ENCODE measurements at regions not wholly inside any gene's neighbourhood (a gene's known extent, or its start where the extent isn't known, plus 50 kb on each side); places are given as distances from the start of the nearest gene placed in this dataset.
"Not testable (repeated sequence)": the region's sequence is repeated elsewhere in the genome, so short reads cannot be mapped to it uniquely, and the experiment has no call there.

DNA sequence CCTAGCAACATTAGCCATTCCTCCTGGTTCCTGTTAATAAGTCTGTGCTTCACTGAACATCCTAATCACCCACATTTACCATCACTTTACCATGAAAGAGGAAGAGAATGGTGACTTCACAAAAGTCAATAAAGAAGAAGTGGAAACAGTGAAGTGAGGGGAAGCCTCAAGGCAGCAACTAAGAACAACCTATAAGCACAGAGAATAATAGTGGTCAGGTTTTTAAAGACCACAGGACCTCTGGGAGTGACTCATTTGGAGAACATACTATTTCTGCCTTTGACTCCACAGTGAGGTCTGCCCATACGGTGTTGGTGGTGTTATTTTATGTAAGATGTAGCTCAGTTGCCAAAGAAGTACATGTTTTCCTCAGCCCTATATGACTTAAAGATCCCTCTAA, 86.0 kb upstream of the TET2 start:
- no peak for DNase-seq

DNA sequence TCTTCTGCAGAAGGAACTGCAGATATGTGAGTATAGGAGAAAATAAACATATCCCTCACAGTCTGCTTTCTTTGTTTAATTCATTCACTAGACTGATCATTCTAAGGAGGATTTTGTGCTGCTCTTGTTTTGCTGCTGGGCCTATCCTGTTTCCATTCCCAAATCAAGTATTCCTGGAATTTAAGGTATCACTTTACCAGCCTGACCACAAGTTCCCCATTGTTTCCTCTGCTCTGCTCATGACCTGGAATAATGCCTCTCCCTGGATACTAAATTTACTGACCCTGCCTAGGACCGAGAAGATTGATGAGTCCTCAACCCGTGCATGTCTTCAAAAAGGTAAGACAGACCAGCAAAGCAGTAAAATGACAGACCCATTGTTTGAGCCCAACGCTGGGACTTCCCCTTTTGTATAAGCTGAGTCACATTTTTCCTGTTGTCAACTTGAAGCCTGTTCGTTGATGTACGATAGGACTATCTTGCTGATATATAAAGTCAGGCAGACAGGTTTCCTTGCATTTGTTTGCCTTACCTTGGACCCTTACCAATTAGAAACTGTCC, 85.5 kb upstream of the TET2 start:
- no peak for DNase-seq

DNA sequence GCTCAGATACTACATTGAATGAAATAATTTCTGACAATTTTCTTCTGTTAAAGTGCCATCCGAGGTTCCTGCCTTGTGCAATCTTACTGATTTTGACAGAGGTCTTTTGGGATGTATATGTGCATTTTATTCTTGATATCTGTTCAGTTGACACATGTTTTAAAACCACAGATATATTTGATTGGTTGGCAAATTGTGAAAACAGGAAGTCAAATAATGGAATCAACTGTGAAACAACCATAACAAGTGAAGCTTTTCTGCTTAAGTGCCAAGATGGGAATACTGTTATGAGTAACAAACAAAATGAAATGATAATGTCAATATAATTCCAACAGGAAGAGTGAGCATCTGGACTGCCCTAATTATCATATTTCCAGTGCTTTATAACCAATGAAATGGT, 84.9 kb upstream of the TET2 start:
- no peak for DNase-seq

DNA sequence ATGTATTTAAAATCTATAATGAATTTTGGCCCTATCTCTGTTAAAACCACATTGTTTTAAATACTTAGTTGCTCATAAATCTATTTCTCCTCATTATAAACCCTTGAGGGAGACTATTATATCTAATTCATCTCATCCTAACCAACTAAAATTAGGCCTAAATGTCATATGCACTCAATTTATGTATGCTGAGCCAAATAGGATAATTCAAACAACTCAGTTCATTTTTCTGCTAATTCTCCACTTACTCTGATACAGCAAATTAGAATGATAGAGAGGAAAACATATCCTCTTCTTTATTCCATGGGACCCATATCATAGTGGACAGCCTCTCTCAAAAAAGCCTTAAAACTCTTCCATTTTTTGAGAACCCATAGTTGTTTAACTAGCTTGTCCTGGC, 80.3 kb upstream of the TET2 start:
- no peak for DNase-seq

DNA sequence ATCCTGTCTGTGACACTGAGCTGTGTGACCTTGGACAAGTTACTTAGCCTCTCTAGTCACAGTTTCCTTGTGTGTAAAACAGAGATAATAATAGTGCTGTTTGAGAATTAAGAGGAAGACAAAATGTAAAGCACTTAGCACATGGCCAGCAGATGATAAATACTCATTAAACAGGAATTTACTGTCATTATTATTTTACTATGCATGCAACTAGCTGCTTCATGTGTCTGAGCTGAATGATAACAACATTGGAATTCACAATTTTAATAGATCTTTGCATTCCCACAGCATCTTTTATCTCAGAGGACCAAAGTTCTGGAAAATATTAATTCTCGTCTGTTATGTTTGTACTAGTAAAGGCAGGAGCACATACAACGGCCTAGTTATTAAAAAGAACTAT, 79.2 kb upstream of the TET2 start:
- no peak for DNase-seq

DNA sequence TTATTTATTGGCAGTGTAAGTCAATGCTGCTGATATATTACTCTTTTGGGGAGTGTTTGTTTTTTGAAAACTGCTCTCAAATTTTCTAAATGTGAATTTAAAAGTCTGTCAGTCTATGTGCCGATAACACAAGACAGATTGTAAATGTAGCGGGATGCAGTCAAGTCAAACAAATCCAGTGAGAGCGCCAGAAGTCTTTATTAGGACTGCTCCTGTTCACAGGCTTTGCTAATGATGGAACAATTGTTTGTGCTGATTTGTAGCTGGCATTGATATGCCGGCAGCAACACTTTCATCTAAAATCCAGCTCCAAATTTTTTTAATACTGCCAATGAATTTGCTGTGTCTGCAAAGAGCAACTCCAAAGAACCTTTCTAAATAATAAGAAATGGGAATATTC, 78.7 kb upstream of the TET2 start:
- DNase-seq = no peak

DNA sequence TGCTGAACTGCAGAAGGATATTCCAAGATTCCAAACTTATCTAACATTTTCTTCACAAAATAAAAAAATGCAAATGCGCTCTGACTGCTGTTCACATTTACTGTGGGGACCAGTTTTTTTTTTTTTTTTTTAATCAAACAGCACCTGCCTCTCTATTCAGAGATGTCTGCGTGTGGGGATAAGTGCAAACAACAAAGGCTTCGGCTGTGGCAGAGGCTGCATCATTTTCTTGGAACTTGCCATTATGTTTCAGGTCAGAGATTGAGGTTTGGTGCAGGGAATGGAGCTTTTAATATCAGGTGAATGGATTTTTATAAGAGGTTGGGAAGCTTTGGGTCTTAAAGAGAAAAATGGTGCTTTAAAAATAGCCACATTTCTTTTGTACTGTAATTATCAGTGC, 78.2 kb upstream of the TET2 start:
- no peak for DNase-seq

DNA sequence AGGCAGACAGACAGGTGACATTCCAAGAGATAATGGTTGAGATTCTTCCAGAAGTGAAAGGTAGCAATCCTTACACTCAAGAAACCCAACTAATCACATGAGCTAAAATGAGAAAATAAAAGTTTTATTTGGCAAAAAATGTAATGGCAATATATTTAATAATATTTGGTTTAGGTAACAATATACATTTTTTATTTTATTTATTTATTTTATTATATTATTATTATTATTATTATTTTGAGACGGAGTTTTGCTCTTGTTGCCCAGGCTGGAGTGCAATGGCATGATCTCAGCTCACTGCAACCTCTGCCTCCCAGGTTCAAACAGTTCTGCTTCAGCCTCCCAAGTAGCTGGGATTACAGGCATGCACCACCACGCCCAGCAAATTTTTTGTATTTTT, 74.6 kb upstream of the TET2 start:
- not testable (repeated sequence) for DNase-seq

DNA sequence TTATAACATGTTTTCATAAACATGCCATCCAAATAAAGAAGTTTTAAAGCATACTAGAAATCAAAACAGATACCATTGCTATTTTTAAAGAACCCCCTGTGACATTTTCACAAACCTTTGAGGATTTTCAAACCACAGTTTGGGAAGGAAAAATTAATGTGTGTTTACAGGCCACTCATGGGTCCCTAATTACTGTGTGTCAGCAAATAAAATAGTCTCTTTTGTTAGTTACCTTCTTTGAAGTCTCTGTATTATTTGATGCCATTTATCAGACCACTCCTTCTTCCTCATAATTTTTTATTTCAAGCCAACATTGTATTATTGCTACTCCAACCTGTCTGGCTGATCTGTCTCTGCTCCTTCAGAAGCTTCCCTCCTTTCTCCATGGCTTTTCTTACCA, 72.6 kb upstream of the TET2 start:
- DNase-seq = no peak

DNA sequence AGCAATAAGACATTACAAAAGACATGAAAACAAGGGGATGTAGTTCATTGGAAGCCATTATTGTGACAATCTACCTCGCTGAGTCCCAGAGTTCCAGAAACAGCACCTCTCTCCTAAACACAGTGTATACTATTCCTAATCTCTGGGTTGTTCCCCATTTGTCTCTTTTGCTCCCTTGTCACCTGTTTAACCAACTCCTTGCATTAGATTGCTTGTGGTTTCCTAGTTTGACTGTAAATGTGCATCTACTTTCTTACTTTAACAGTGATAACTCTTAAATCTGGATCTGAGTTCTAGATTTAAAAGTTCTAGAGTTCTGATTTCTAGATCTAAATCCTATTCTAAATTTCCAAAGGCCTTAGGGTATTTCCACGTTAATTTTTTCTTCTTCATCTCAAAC, 71.6 kb upstream of the TET2 start:
- DNase-seq = no peak

DNA sequence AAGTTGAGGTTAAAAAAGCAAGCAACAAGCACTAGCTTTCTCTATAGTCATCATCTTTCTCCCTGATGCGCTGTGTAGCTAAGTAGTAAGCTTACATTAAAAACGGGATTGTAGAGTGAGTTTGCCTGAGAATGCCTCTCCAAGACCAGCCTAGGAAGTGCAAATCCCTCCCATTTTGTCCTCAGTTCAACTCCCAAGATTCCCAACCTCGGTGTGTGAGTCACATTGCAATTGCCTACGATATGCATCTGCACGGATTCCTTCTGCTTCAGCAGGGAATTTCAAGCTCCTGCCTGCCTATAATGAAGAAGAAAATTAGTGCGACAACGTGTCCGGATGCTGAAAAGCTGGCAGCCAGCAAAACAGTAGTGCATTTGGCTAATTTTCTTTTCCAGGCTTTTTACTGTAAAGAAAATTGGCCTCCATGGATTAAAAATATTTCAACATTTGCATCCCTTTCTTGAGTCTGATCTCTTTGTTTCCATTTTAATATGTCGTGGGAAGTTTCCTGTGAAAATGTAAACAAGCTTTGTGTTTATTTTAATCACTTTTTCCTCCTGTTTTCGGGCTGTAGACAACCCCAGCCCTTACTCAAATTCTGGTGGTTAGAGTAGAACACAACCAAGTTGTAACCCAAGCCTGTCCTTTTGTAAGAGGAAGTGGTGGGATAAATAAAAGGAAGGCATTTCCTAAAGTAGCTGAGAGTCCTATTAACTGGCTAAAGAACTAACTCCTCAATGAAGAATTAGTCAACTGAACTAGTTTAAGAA, 58.4 kb upstream of the TET2 start:
- no peak for DNase-seq

DNA sequence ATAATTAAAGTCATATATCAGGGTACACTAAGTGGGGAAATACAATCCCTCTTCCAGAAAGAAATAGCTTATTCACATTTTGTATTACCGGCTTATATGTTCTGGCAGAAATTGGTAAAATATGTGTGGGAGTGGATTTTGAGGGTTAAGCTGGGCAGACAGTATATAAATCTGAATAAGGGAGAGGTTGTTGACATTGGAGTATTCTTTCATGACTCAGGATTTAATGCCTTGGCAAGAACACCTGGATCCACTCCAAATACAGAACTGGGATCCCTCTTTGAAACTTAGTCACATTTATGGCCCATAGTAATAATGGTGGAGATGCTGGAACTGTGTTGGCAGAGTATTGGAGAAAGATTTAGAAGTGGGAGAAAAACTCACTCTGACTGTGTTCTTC, 54.3 kb upstream of the TET2 start:
- DNase-seq = no peak

DNA sequence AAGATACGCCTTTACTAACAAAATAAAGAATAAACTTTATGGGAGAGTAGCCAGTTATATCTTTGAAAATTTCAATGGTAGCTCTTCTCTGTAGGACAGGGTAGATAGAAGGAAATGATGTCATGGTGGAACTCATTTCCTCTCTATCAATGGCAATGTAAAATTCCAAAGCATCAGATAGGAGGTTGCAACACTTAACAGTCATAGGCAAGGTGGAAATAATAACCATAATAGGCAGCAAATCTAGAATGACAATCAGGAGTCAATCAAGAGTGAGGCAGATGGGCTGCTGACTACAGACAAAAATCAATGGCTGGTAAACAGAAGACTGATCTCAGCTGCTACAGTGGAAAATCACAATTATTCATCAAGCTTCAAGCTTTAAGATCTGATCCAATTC, 53.9 kb upstream of the TET2 start:
- no peak for DNase-seq

DNA sequence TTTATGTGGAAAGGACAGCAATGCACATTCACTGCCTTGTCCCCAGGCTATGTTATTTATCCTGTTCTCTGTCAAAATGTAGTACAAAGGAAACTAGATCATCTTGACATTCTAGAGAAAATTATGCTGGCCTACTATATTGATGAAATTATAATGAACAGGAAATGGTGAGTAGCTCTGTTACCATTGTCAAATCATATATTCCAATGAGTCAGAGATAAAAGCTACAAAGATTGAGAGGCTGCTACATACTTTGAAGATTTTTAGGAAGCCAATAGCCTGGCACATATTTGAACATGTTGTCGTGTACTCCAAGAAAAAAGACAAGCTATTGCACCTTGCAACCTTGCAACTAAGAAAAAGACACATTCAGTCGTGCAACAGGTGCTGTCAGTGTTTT, 52.7 kb upstream of the TET2 start:
- DNase-seq = no peak
